ENCODE measurements at regions not wholly inside any gene's neighbourhood (a gene's known extent, or its start where the extent isn't known, plus 50 kb on each side); places are given as distances from the start of the nearest gene placed in this dataset.

- Histone ChIP-seq H4K8ac (replicated peaks; ENCODE audit: insufficient read length, low read depth, low read length) (no peak overlapping the region), H3K4me2 (ENCODE audit: insufficient read depth, insufficient read length, low read length) (no peak overlapping the region), H2BK12ac (ENCODE audit: insufficient read length, low read depth, low read length) (no peak overlapping the region), H3K18ac (ENCODE audit: insufficient read length, low read depth, low read length) (no peak overlapping the region), H2BK20ac (ENCODE audit: low read depth, low read length, poor library complexity, severe bottlenecking) (no peak overlapping the region), H3K56ac (ENCODE audit: insufficient read length, low read depth, low read length) (no peak overlapping the region), H3K4ac (ENCODE audit: low read depth, low read length) (no peak overlapping the region), H3K4me1 (ENCODE audit: insufficient read depth, low read length) (no peaks in the 10 kb centered on the region), H3K79me1 (ENCODE audit: insufficient read depth, low read depth, low read length, poor library complexity, severe bottlenecking) (no peaks in the 10 kb centered on the region), H4K91ac (ENCODE audit: insufficient read length, low read depth, low read length) (no peak overlapping the region), H2BK15ac (ENCODE audit: low read depth, low read length) (no peak overlapping the region), H2BK5ac (ENCODE audit: insufficient read length, low read length) (no peak overlapping the region), H3K79me2 (ENCODE audit: insufficient read depth, low read length) (no peaks in the 10 kb centered on the region), H3T11ph (ENCODE audit: low read length) (no peak overlapping the region), H3K9me3 (ENCODE audit: control insufficient read depth, low read depth, low read length) (no peaks in the 10 kb centered on the region), H2AFZ (ENCODE audit: low read length) (no peak overlapping the region), H4K5ac (ENCODE audit: insufficient read length, low read depth, low read length) (no peak overlapping the region), H2BK120ac (ENCODE audit: low read depth, low read length, poor library complexity, severe bottlenecking) (no peak overlapping the region), H3K23me2 (ENCODE audit: insufficient read length, low read depth, low read length, poor library complexity, severe bottlenecking) (no peaks in the 10 kb centered on the region), H3K27ac (ENCODE audit: insufficient read length, low read depth, low read length) (no peak overlapping the region), H2AK5ac (ENCODE audit: insufficient read length, low read length) (no peak overlapping the region), H3K14ac (ENCODE audit: insufficient read depth, low read length) (no peak overlapping the region), H3K9ac (ENCODE audit: extremely low read depth, insufficient read length, low read length) (no peak overlapping the region), H3K23ac (ENCODE audit: insufficient read length, low read depth, low read length) (no peak overlapping the region), H3K27me3 (ENCODE audit: insufficient read depth, low read length) (no peaks in the 10 kb centered on the region), H4K20me1 (ENCODE audit: control insufficient read depth, insufficient read depth, insufficient read length) (no peaks in the 10 kb centered on the region)
- Mint-ChIP-seq H3K27ac (no peak overlapping the region), H3K27me3 (ENCODE audit: low read depth) (peaks cover 5% of the 10 kb centered on the region; the same call in 1 of the 2 replicates), H3K4me1 (peaks cover 2 to 5% of the 10 kb centered on the region in 2 experiments; a peak in 3 of 4 replicates), H3K36me3 (ENCODE audit: insufficient read depth in 1 of 3, low read depth in 3 of 3) (peaks cover 0 to 1% (median 0%) of the 10 kb centered on the region in 3 experiments; a peak in 3 of 7 replicates), H3K9me3 (peaks cover 6 to 11% of the 10 kb centered on the region in 2 experiments; a peak in 2 of 5 replicates), H3K4me3 (no peak overlapping the region)
- DNase-seq, result no peak
- no peak for TF ChIP-seq CTCF (conservative IDR thresholded peaks at IDR 0.05)
- WGBS (ENCODE audit: extremely low coverage, insufficient read length, low lambda C conversion rate), result no CpG with 5 or more reads among the region's 4 CpGs
These were observed 166.6 kb upstream of the S1PR3 start for GRCh38 chr9:88824711-88825110.

Data from H9 (cell line).